AG04449 (cell line): ENCODE measurements at regions not wholly inside any gene's neighbourhood (a gene's known extent, or its start where the extent isn't known, plus 50 kb on each side); places are given as distances from the start of the nearest gene placed in this dataset.
"Not testable (repeated sequence)": the region's sequence is repeated elsewhere in the genome, so short reads cannot be mapped to it uniquely, and the experiment has no call there.

ENCODE experiments used
- CTCF ChIA-PET: fragments of 350-600 bp; formaldehyde crosslinking; extraction: SDS; loops from one replicate; lab custom pipeline; 2021; ENCODE audit warnings: antibody characterized with exemption; lab: Yijun Ruan, JAX
- POLR2A ChIA-PET: fragments of 400-600, 350-600 bp; formaldehyde crosslinking; extraction: SDS; loops from one replicate; lab custom pipeline; 2020; ENCODE audit warnings: antibody characterized with exemption, inconsistent platforms; lab: Yijun Ruan, JAX
- DNase-seq: peaks from one replicate; pipeline ENCODE4 v3.0.0-alpha.2; 2010; ENCODE audit warnings: low read depth, low spot score
- H3K4me3 ChIP-seq: 2 replicates; pipeline ENCODE4 v1.5.1; 2011; ENCODE audit warnings: low read depth, mild to moderate bottlenecking, control low read depth, low read length
- CTCF ChIP-seq: IDR thresholded peaks from one replicate; pipeline ENCODE4 v1.5.1; 2011; ENCODE audit warnings: mild to moderate bottlenecking, moderate library complexity, low read length, control low read depth, inconsistent platforms; ENCODE audit not compliant: insufficient read depth; ENCODE audit errors: missing control alignments

- no peak for DNase-seq
- ChIA-PET CTCF (no interaction called here), POLR2A (no interaction called here)
- no peak overlapping the region for H3K4me3 ChIP-seq
- no peak for TF ChIP-seq CTCF
Observed at GRCh38 chr1:121587777-121588176, 403.0 kb downstream of the SRGAP2C start.

- no peak for TF ChIP-seq CTCF
- no peak overlapping the region for H3K4me3 ChIP-seq
- POLR2A ChIA-PET: no interaction called here
- no peak for DNase-seq
- CTCF ChIA-PET: no interaction called here
Observed at GRCh38 chr1:121594096-121594495, 409.3 kb downstream of the SRGAP2C start.

GRCh38 chr1:121595089-121595488, 410.3 kb downstream of the SRGAP2C start:
- no peak for TF ChIP-seq CTCF
- no peak for DNase-seq
- CTCF ChIA-PET: no interaction called here
- POLR2A ChIA-PET: no interaction called here
- H3K4me3 ChIP-seq: no peak overlapping the region

GRCh38 chr1:121604843-121605444, 420.2 kb downstream of the SRGAP2C start:
- H3K4me3 ChIP-seq, CTCF ChIA-PET, DNase-seq, POLR2A ChIA-PET: not testable (repeated sequence)

GRCh38 chr1:121607499-121607898, 422.7 kb downstream of the SRGAP2C start:
- CTCF ChIA-PET, DNase-seq, POLR2A ChIA-PET, H3K4me3 ChIP-seq: not testable (repeated sequence)
